ENCODE measurements at regions not wholly inside any gene's neighbourhood (a gene's known extent, or its start where the extent isn't known, plus 50 kb on each side); places are given as distances from the start of the nearest gene placed in this dataset.

GRCh38 chr17:52824542-52824941 lies 666.0 kb upstream of the CA10 start:
- H3K4me3 ChIP-seq (ENCODE audit: severe bottlenecking), result no peak overlapping the region
- DNase-seq (ENCODE audit: low spot score) (no peak), ATAC-seq (ENCODE audit: low read depth) (no peak)
- no peaks in the 10 kb centered on the region for H3K36me3 ChIP-seq (ENCODE audit: low read depth)
- peaks cover 13% of the 10 kb centered on the region for H3K27me3 ChIP-seq (ENCODE audit: insufficient read depth, poor library complexity, severe bottlenecking)
- TF ChIP-seq CTCF (IDR thresholded peaks at IDR 0.05; ENCODE audit: poor library complexity, severe bottlenecking), result no peak
- no peak overlapping the region for H3K27ac ChIP-seq (ENCODE audit: poor library complexity, severe bottlenecking)
- H3K9me3 ChIP-seq (ENCODE audit: severe bottlenecking), result no peaks in the 10 kb centered on the region
- no peaks in the 10 kb centered on the region for H3K4me1 ChIP-seq (ENCODE audit: insufficient read depth, poor library complexity, severe bottlenecking)

- no peak overlapping the region for H3K4me3 ChIP-seq (ENCODE audit: severe bottlenecking)
- no peak for TF ChIP-seq CTCF (IDR thresholded peaks at IDR 0.05; ENCODE audit: poor library complexity, severe bottlenecking)
- ATAC-seq (ENCODE audit: low read depth), result no peak
- H3K27me3 ChIP-seq (ENCODE audit: insufficient read depth, poor library complexity, severe bottlenecking), result peaks cover 17% of the 10 kb centered on the region
- H3K36me3 ChIP-seq (ENCODE audit: low read depth), result no peaks in the 10 kb centered on the region
- H3K4me1 ChIP-seq (ENCODE audit: insufficient read depth, poor library complexity, severe bottlenecking), result no peaks in the 10 kb centered on the region
- no peak for DNase-seq (ENCODE audit: low spot score)
- H3K27ac ChIP-seq (ENCODE audit: poor library complexity, severe bottlenecking), result no peak overlapping the region
- H3K9me3 ChIP-seq (ENCODE audit: severe bottlenecking), result no peaks in the 10 kb centered on the region
Observed at GRCh38 chr17:52823155-52823554, 664.6 kb upstream of the CA10 start.

GRCh38 chr17:52790359-52790955 lies 631.9 kb upstream of the CA10 start:
- DNase-seq (ENCODE audit: low spot score) (no peak), ATAC-seq (ENCODE audit: low read depth) (no peak)
- H3K36me3 ChIP-seq (ENCODE audit: low read depth), result no peaks in the 10 kb centered on the region
- no peak overlapping the region for H3K27ac ChIP-seq (ENCODE audit: poor library complexity, severe bottlenecking)
- H3K4me1 ChIP-seq (ENCODE audit: insufficient read depth, poor library complexity, severe bottlenecking), result no peaks in the 10 kb centered on the region
- no peak overlapping the region for H3K4me3 ChIP-seq (ENCODE audit: severe bottlenecking)
- H3K27me3 ChIP-seq (ENCODE audit: insufficient read depth, poor library complexity, severe bottlenecking), result no peaks in the 10 kb centered on the region
- no peak for TF ChIP-seq CTCF (IDR thresholded peaks at IDR 0.05; ENCODE audit: poor library complexity, severe bottlenecking)
- H3K9me3 ChIP-seq (ENCODE audit: severe bottlenecking), result no peaks in the 10 kb centered on the region

GRCh38 chr17:52789829-52790228 lies 631.3 kb upstream of the CA10 start:
- Histone ChIP-seq H3K27me3 (ENCODE audit: insufficient read depth, poor library complexity, severe bottlenecking) (no peaks in the 10 kb centered on the region), H3K4me1 (ENCODE audit: insufficient read depth, poor library complexity, severe bottlenecking) (no peaks in the 10 kb centered on the region), H3K36me3 (ENCODE audit: low read depth) (no peaks in the 10 kb centered on the region), H3K9me3 (ENCODE audit: severe bottlenecking) (no peaks in the 10 kb centered on the region), H3K4me3 (ENCODE audit: severe bottlenecking) (no peak overlapping the region), H3K27ac (ENCODE audit: poor library complexity, severe bottlenecking) (no peak overlapping the region)
- no peak for TF ChIP-seq CTCF (IDR thresholded peaks at IDR 0.05; ENCODE audit: poor library complexity, severe bottlenecking)
- DNase-seq (ENCODE audit: low spot score) (no peak), ATAC-seq (ENCODE audit: low read depth) (no peak)

DNA sequence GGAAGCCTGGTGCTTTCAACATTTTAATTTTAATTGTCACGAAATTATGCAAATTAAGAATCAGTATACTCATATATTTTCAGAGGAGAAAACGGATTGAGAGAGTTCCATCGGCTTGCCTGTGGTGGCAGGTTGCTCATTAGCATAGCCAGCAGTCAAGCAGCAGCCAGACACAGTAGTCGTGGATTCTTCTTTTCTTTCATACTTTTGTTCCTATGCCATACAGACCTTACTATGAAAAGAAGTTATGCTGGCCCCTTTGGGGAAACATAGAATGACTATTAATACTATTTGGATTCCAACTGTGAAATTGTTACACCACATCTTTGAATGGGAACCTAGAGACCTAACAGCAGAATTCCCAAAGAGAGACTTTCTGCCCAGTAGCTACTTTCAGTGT lies 617.7 kb upstream of the CA10 start:
- Histone ChIP-seq H3K4me3 (ENCODE audit: severe bottlenecking) (no peak overlapping the region), H3K36me3 (ENCODE audit: low read depth) (no peaks in the 10 kb centered on the region), H3K9me3 (ENCODE audit: severe bottlenecking) (no peaks in the 10 kb centered on the region), H3K27ac (ENCODE audit: poor library complexity, severe bottlenecking) (no peak overlapping the region), H3K4me1 (ENCODE audit: insufficient read depth, poor library complexity, severe bottlenecking) (no peaks in the 10 kb centered on the region), H3K27me3 (ENCODE audit: insufficient read depth, poor library complexity, severe bottlenecking) (no peaks in the 10 kb centered on the region)
- DNase-seq (ENCODE audit: low spot score) (no peak), ATAC-seq (ENCODE audit: low read depth) (no peak)
- no peak for TF ChIP-seq CTCF (IDR thresholded peaks at IDR 0.05; ENCODE audit: poor library complexity, severe bottlenecking)

Data from RWPE2 (cell line).